Fibroblast of the aortic adventitia (primary cell): ENCODE measurements at regions not wholly inside any gene's neighbourhood (a gene's known extent, or its start where the extent isn't known, plus 50 kb on each side); places are given as distances from the start of the nearest gene placed in this dataset.
"Not testable (repeated sequence)": the region's sequence is repeated elsewhere in the genome, so short reads cannot be mapped to it uniquely, and the experiment has no call there.

Experiments used
- DNase-seq: peaks from one replicate; pipeline ENCODE4 v3.0.0-alpha.2; 2010; ENCODE audit warnings: low read depth
- H3K4me3 ChIP-seq: 2 replicates; pipeline ENCODE4 v1.5.1; 2011; ENCODE audit warnings: low read depth, mild to moderate bottlenecking, control low read depth, low read length, moderate library complexity
- CTCF ChIP-seq: IDR thresholded peaks from 2 replicates; pipeline ENCODE4 v1.5.1; 2011; ENCODE audit warnings: mild to moderate bottlenecking, low read length, control low read depth, inconsistent platforms; ENCODE audit not compliant: insufficient read depth

GRCh38 chr2:52017646-52018235, 985.8 kb upstream of the NRXN1 start:
- DNase-seq, result no peak
- no peak overlapping the region for H3K4me3 ChIP-seq
- no peak for TF ChIP-seq CTCF

GRCh38 chr2:52006821-52007366, 975.0 kb upstream of the NRXN1 start:
- DNase-seq, H3K4me3 ChIP-seq: not testable (repeated sequence)

GRCh38 chr2:52000151-52000855, 968.4 kb upstream of the NRXN1 start:
- DNase-seq, result peak; percentile 23
- no peak for TF ChIP-seq CTCF
- H3K4me3 ChIP-seq, result no peak overlapping the region

DNA sequence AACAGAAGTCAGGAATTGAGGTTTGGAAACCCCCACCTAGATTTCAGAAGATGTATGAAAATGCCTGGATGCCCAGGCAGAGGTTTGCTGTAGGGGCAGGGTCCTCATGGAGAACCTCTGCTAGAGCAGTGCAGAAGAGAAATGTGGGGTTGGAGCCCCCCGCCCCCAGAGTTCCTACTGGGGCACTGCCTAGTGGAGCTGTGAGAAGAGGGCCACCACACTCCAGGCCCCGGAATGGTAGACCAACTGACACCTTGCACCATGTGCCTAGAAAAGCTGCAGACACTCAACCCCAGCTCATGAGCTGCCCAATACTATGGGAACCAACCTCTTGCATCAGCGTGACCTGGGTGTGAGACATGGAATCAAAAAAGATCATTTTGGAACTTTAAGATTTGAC, 967.0 kb upstream of the NRXN1 start:
- no peak overlapping the region for H3K4me3 ChIP-seq
- no peak for DNase-seq
- no peak for TF ChIP-seq CTCF

- TF ChIP-seq CTCF, result peak; percentile 5
- no peak overlapping the region for H3K4me3 ChIP-seq
These were observed 965.6 kb upstream of the NRXN1 start for GRCh38 chr2:51997571-51997970.

DNA sequence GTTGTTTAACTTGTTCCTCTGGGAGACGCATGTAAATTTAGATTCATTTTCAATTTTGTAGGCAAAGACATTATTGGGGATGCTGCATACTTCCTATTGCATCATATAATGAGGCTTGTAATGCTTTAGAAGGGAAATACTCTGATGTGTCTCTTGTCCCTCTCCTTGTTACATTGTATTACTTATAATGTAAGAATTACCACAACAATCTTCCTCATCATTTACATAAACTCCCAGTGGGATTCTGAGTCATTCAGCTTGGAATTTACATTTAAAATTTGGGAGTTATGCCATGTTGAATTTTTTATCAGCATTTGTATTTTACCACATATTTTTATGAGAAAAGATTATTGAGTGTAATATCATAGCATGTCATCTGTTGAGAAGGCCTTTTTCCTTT, 963.4 kb upstream of the NRXN1 start:
- no peak for TF ChIP-seq CTCF
- H3K4me3 ChIP-seq, result no peak overlapping the region
- peak; percentile 95 for DNase-seq

More at GRCh38 chr2:51997571-51997970, 965.6 kb upstream of the NRXN1 start:
- DNase-seq, result peak; percentile 16

DNA sequence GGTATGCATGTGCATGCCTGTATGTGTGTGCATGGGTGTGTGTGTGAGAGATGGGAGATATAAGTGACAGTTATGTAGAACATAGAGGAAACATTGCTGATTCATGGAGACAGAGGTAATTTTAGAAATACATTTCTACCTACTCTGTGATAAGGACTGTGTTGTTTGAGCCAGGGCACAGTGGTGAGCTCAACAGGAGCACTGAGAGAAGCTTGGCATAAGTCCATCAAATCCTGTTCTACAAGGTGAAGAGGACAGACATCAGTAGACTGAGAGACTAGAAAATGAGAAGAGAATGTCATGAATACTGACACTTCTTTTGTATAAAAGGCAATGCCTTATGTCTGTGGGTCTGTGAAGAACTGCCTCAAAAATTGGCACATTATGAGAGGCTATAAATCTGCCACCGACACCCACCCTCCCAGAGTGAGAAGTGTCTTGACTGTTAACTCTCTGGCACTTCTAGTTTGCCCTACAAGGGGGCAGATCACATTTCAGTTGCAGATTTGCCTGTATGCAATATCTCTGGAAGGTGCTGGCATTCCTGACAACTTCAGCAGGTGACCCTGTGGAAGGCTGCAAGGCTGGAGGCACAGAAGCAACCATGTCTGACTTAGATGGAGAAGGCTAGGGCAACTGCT, 962.3 kb upstream of the NRXN1 start:
- peak; percentile 13 for DNase-seq
- TF ChIP-seq CTCF, result no peak
- H3K4me3 ChIP-seq, result no peak overlapping the region
